GM12878 (cell line): ENCODE measurements at regions not wholly inside any gene's neighbourhood (a gene's known extent, or its start where the extent isn't known, plus 50 kb on each side); places are given as distances from the start of the nearest gene placed in this dataset.

Experiments
- ATAC-seq: fragments of 200-7000 bp; cut with Tn5 transposase; 3 replicates; pipeline ENCODE4 v1.9.1; 2020; ENCODE audit warnings: mild to moderate bottlenecking, moderate library complexity
- BruUV-seq: library from RNA; stranded (reverse); fragments of 400-500 nt; replicated peaks from 2 replicates; lab custom pipeline; 2021; lab: Mats Ljungman, UMichigan
- CTCF ChIA-PET: fragments of 300-600 bp; sonication (Branson Sonifier 250); formaldehyde crosslinking; extraction: SDS; loops from one replicate; lab custom pipeline; 2021; ENCODE audit warnings: inconsistent platforms; lab: Yijun Ruan, JAX
- POLR2A ChIA-PET: fragments of 350-600 bp; formaldehyde crosslinking; extraction: SDS; loops from one replicate; lab custom pipeline; 2021; ENCODE audit warnings: inconsistent platforms; lab: Charles Lee
- RAD21 ChIA-PET: fragments of 300-600 bp; sonication (Branson Sonifier 250); formaldehyde crosslinking; loops from one replicate; lab custom pipeline; 2023; ENCODE audit warnings: antibody characterized with exemption; ENCODE audit not compliant: unreplicated experiment; lab: Charles Lee
- SMC1A ChIA-PET: fragments of 300-600 bp; sonication (Branson Sonifier 250); formaldehyde crosslinking; loops from one replicate; lab custom pipeline; 2023; ENCODE audit not compliant: unreplicated experiment, uncharacterized antibody; lab: Charles Lee
- DNase-seq: peaks from one replicate; pipeline ENCODE4 v3.0.0-alpha.2; 2011; ENCODE audit warnings: low read depth, low spot score
- FAIRE-seq: peaks from 3 replicates; lab custom pipeline; 2011; peaks lifted over from hg19 to GRCh38; lab: Jason Lieb, UNC
- H2AFZ ChIP-seq: 2 replicates; pipeline ENCODE4 v1.6.0; 2011; ENCODE audit warnings: low read depth, low read length, control low read depth; ENCODE audit not compliant: control insufficient read depth
- H3K27ac ChIP-seq: 2 replicates; pipeline ENCODE4 v1.5.1; 2011; ENCODE audit warnings: control low read depth; ENCODE audit not compliant: control insufficient read depth, insufficient read depth
- H3K27me3 ChIP-seq, 2 experiments: replicated peaks in 1 of 2; 2 replicates each; pipeline versions ENCODE4 v1.6.0 to v1.6.1; 2011; ENCODE audit warnings: low read length in 1 of 2; ENCODE audit not compliant: control insufficient read depth in 2 of 2, insufficient read depth in 2 of 2
- H3K36me3 ChIP-seq, 2 experiments: 2 replicates each; pipeline ENCODE4 v1.5.1; 2011; ENCODE audit warnings: low read length in 1 of 2; ENCODE audit not compliant: control insufficient read depth in 2 of 2, insufficient read depth in 2 of 2
- H3K4me1 ChIP-seq: 2 replicates; pipeline ENCODE4 v1.6.1; 2011; ENCODE audit warnings: mild to moderate bottlenecking, low read length, moderate library complexity, mixed read lengths; ENCODE audit not compliant: control insufficient read depth, insufficient read depth
- H3K4me2 ChIP-seq: 2 replicates; pipeline ENCODE4 v1.6.0; 2011; ENCODE audit warnings: control low read depth; ENCODE audit not compliant: control insufficient read depth, insufficient read depth
- H3K4me3 ChIP-seq: fragments of 200-600 bp; sonication (generic); 2 replicates; pipeline ENCODE4 v1.5.1; 2016
- H3K79me2 ChIP-seq: 2 replicates; pipeline ENCODE4 v1.6.0; 2011; ENCODE audit warnings: low read length; ENCODE audit not compliant: control insufficient read depth, insufficient read depth
- H3K9ac ChIP-seq: 2 replicates; pipeline ENCODE4 v1.8.0; 2011; ENCODE audit warnings: low read length, control low read depth, mixed read lengths; ENCODE audit not compliant: control insufficient read depth, insufficient read depth
- H3K9me3 ChIP-seq: replicated peaks from 3 replicates; pipeline ENCODE4 v1.5.1; 2011; ENCODE audit warnings: mild to moderate bottlenecking, low read length; ENCODE audit not compliant: control insufficient read depth, insufficient read depth
- H4K20me1 ChIP-seq: 2 replicates; pipeline ENCODE4 v1.6.0; 2011; ENCODE audit not compliant: control insufficient read depth, insufficient read depth
- ASH2L ChIP-seq: fragments of 300-600, 200-600 bp; sonication (generic); IDR thresholded peaks from 2 replicates; pipeline ENCODE4 v1.6.1; 2017; ENCODE audit warnings: low read depth, mild to moderate bottlenecking, borderline replicate concordance
- CHD1 ChIP-seq: IDR thresholded peaks from 2 replicates; pipeline ENCODE4 v1.6.1; 2012; ENCODE audit warnings: low read depth, low read length, improper control_type of control experiment
- CREB1 ChIP-seq: IDR thresholded peaks from 2 replicates; pipeline ENCODE4 v1.6.1; 2012; ENCODE audit warnings: low read depth, mild to moderate bottlenecking, inconsistent platforms
- HDGF ChIP-seq: fragments of 450-650 bp; IDR thresholded peaks from 2 replicates; pipeline ENCODE4 v1.6.1; 2016; ENCODE audit warnings: antibody characterized with exemption
- MYB ChIP-seq: fragments of 150-350 bp; IDR thresholded peaks from 2 replicates; pipeline ENCODE4 v1.6.1; 2014; ENCODE audit warnings: mild to moderate bottlenecking, low read depth, low read length, borderline replicate concordance
- NBN ChIP-seq: fragments of 450-650 bp; IDR thresholded peaks from 2 replicates; pipeline ENCODE4 v1.6.1; 2016
- NR2C1 ChIP-seq: fragments of 450-650 bp; IDR thresholded peaks from 2 replicates; pipeline ENCODE4 v1.6.1; 2017; ENCODE audit warnings: antibody characterized with exemption, mild to moderate bottlenecking, moderate library complexity
- RBBP5 ChIP-seq: fragments of 200-600 bp; sonication (generic); conservative IDR thresholded peaks from 2 replicates; pipeline ENCODE4 v1.6.1; 2016
- SIN3A ChIP-seq: IDR thresholded peaks from 2 replicates; pipeline ENCODE4 v1.6.1; 2012; ENCODE audit warnings: low read depth, low read length, improper control_type of control experiment
- STAT3 ChIP-seq: IDR thresholded peaks from 2 replicates; pipeline ENCODE4 v1.6.1; 2011; ENCODE audit warnings: low read depth, low read length, improper control_type of control experiment
- TBL1XR1 ChIP-seq: IDR thresholded peaks from 2 replicates; pipeline ENCODE4 v1.6.1; 2012; ENCODE audit warnings: low read depth, low read length, improper control_type of control experiment
- ZNF384 ChIP-seq: IDR thresholded peaks from 2 replicates; pipeline ENCODE4 v1.6.1; 2012; ENCODE audit warnings: low read depth, mild to moderate bottlenecking, low read length, improper control_type of control experiment, borderline replicate concordance
- WGBS: methylation state at CpG from one replicate; pipeline ENCODE4 v1.1.6; 2016; ENCODE audit warnings: low lambda C conversion rate; ENCODE audit not compliant: insufficient replicate concordance, insufficient coverage; ENCODE audit errors: missing lambda C conversion rate; 5-methylcytosine and 5-hydroxymethylcytosine counted together
- in situ Hi-C: fragments of 300-500 bp; cut with MboI; formaldehyde crosslinking; loops from 9 replicates; pipeline ENCODE4 v1.14.3; 2018; ENCODE audit warnings: mixed read lengths
- intact Hi-C: fragments of 100-400 bp; cut with micrococcal nuclease; formaldehyde crosslinking; loops from one replicate; pipeline ENCODE4 v1.14.2; 2022; ENCODE audit not compliant: unreplicated experiment
- TF ChIP-seq, protein P1 (sequence below): IDR thresholded peaks from 2 replicates; pipeline ENCODE4 v1.6.1; 2011; ENCODE audit warnings: borderline replicate concordance, low read depth, mild to moderate bottlenecking, moderate library complexity, mixed read lengths, low read length; ENCODE audit not compliant: insufficient read depth; ENCODE audit errors: extremely low read length
- TF ChIP-seq, protein P2 (sequence below): IDR thresholded peaks from 2 replicates; pipeline ENCODE4 v1.6.1; 2011; ENCODE audit warnings: borderline replicate concordance, low read depth, mild to moderate bottlenecking, moderate library complexity, low read length; ENCODE audit not compliant: insufficient read depth, poor library complexity, severe bottlenecking
- TF ChIP-seq, protein P3 (sequence below): IDR thresholded peaks from 2 replicates; pipeline ENCODE4 v1.6.1; 2012; ENCODE audit warnings: low read depth, low read length, improper control_type of control experiment

DNA sequence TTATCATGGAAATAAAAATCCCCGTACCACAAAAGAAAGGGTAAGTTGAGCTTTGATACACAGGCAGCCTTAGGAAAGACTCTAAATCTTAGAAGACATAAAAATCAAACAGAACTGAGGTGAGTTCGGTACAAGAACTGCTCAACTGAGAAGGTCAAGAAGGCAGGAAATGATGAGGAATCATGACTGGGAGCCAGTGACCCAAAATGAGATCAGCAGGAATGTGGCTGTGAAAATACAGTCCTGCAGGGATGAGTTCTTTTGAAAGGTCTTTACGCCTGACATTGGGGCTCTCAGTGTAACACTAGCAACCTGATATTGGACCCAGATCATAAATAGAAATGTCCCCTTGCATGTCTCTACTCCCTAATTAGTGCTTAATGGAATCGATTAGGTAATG, 56.3 kb upstream of the CDH11 start:
- no peaks in the 10 kb centered on the region for H3K9me3 ChIP-seq
- TF ChIP-seq STAT3 = no peak
- TF ChIP-seq, protein P1, sequence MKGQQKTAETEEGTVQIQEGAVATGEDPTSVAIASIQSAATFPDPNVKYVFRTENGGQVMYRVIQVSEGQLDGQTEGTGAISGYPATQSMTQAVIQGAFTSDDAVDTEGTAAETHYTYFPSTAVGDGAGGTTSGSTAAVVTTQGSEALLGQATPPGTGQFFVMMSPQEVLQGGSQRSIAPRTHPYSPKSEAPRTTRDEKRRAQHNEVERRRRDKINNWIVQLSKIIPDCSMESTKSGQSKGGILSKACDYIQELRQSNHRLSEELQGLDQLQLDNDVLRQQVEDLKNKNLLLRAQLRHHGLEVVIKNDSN = no peak
- TF ChIP-seq CREB1 = no peak
- TF ChIP-seq ASH2L = no peak
- TF ChIP-seq, protein P2, sequence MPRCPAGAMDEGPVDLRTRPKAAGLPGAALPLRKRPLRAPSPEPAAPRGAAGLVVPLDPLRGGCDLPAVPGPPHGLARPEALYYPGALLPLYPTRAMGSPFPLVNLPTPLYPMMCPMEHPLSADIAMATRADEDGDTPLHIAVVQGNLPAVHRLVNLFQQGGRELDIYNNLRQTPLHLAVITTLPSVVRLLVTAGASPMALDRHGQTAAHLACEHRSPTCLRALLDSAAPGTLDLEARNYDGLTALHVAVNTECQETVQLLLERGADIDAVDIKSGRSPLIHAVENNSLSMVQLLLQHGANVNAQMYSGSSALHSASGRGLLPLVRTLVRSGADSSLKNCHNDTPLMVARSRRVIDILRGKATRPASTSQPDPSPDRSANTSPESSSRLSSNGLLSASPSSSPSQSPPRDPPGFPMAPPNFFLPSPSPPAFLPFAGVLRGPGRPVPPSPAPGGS = no peak
- no peak for TF ChIP-seq MYB
- no peak for TF ChIP-seq NBN
- no peak for TF ChIP-seq SIN3A
- TF ChIP-seq NR2C1 = no peak
- no peak for TF ChIP-seq CHD1
- no peak for TF ChIP-seq ZNF384
- no peak for TF ChIP-seq HDGF
- TF ChIP-seq RBBP5 = no peak
- TF ChIP-seq, protein P3, sequence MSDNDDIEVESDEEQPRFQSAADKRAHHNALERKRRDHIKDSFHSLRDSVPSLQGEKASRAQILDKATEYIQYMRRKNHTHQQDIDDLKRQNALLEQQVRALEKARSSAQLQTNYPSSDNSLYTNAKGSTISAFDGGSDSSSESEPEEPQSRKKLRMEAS = no peak
- no peak for TF ChIP-seq TBL1XR1
- no TSS peak for BruUV-seq
- H3K36me3 ChIP-seq = no peaks in the 10 kb centered on the region
- RAD21 ChIA-PET = no interaction called here
- no peak overlapping the region for H3K4me2 ChIP-seq
- in situ Hi-C loops (no loop called here), intact Hi-C loops (no loop called here)
- H4K20me1 ChIP-seq = no peaks in the 10 kb centered on the region
- 21% methylated on average over 4 of the region's 4 CpGs for WGBS
- H3K27ac ChIP-seq = no peak overlapping the region
- no peaks in the 10 kb centered on the region for H3K79me2 ChIP-seq
- DNase-seq (no peak), FAIRE-seq (no peak), ATAC-seq (no peak)
- no peak overlapping the region for H2AFZ ChIP-seq
- SMC1A ChIA-PET = no interaction called here
- POLR2A ChIA-PET = no interaction called here
- no peak overlapping the region for H3K9ac ChIP-seq
- H3K27me3 ChIP-seq = no peaks in the 10 kb centered on the region
- H3K4me3 ChIP-seq = no peak overlapping the region
- CTCF ChIA-PET = no interaction called here
- H3K4me1 ChIP-seq = no peaks in the 10 kb centered on the region
